Neural cell (in vitro differentiated cells): ENCODE measurements at regions not wholly inside any gene's neighbourhood (a gene's known extent, or its start where the extent isn't known, plus 50 kb on each side); places are given as distances from the start of the nearest gene placed in this dataset.

Experiments used
- CTCF ChIP-seq: fragments of 450-650 bp; IDR thresholded peaks from 2 replicates; pipeline ENCODE4 v1.5.1; 2014; ENCODE audit warnings: antibody characterized with exemption, mild to moderate bottlenecking, moderate library complexity; ENCODE audit not compliant: poor library complexity, severe bottlenecking
- EZH2 ChIP-seq: fragments of 200-600, 300-800 bp; shearing (Covaris generic), sonication (generic); IDR thresholded peaks from 2 replicates; pipeline ENCODE4 v1.6.1; 2014; ENCODE audit warnings: antibody characterized with exemption, low read length, borderline replicate concordance, mild to moderate bottlenecking; ENCODE audit not compliant: insufficient read depth, poor library complexity, severe bottlenecking
- POLR2AphosphoS5 ChIP-seq: IDR thresholded peaks from 2 replicates; pipeline ENCODE4 v1.6.1; 2012
- TAF1 ChIP-seq: IDR thresholded peaks from 2 replicates; pipeline ENCODE4 v1.6.1; 2012; ENCODE audit warnings: low read depth

- TF ChIP-seq CTCF (no peak), EZH2 (no peak), TAF1 (no peak), POLR2AphosphoS5 (no peak)
Measured at GRCh38 chr17:21523497-21524210, 147.5 kb downstream of the KCNJ12 start.
